GM23338 (cell line): ENCODE measurements at regions not wholly inside any gene's neighbourhood (a gene's known extent, or its start where the extent isn't known, plus 50 kb on each side); places are given as distances from the start of the nearest gene placed in this dataset.

Source experiments
- CREB1 ChIP-seq: fragments of 250-450 bp; sonication (Bioruptor Pico); IDR thresholded peaks from 2 replicates; pipeline ENCODE4 v1.5.0; 2020; ENCODE audit warnings: low read depth, mild to moderate bottlenecking, moderate library complexity
- CTCF ChIP-seq, 2 experiments: fragments of 200-600 bp in 1 of 2; sonication (generic) in 1 of 2; conservative IDR thresholded peaks; 2 replicates each; pipeline versions ENCODE4 v1.5.1 to v1.6.1; 2016 to 2017; ENCODE audit warnings: antibody characterized with exemption in 2 of 2, low read depth in 2 of 2, mild to moderate bottlenecking in 2 of 2, moderate library complexity in 1 of 2
- ETS1 ChIP-seq: IDR thresholded peaks from 2 replicates; pipeline ENCODE4 v1.6.1; 2016; ENCODE audit warnings: antibody characterized with exemption
- EZH2phosphoT487 ChIP-seq: fragments of 200-600 bp; sonication (generic); IDR thresholded peaks from one replicate; pipeline ENCODE4 v1.8.1; 2018; ENCODE audit warnings: antibody characterized with exemption; ENCODE audit not compliant: unreplicated experiment
- JUNB ChIP-seq: IDR thresholded peaks from one replicate; pipeline ENCODE4 v1.6.1; 2016; ENCODE audit warnings: antibody characterized with exemption; ENCODE audit not compliant: unreplicated experiment
- NANOG ChIP-seq: IDR thresholded peaks from 2 replicates; pipeline ENCODE4 v1.6.1; 2016; ENCODE audit warnings: antibody characterized with exemption, borderline replicate concordance
- POLR2AphosphoS5 ChIP-seq: IDR thresholded peaks from 2 replicates; pipeline ENCODE4 v1.6.1; 2016; ENCODE audit warnings: antibody characterized with exemption, low read depth
- STAT1 ChIP-seq: IDR thresholded peaks from one replicate; pipeline ENCODE4 v1.6.1; 2016; ENCODE audit warnings: antibody characterized with exemption; ENCODE audit not compliant: unreplicated experiment
- ZNF114 ChIP-seq: fragments of 250-450 bp; sonication (Bioruptor Pico); IDR thresholded peaks from 2 replicates; pipeline ENCODE4 v1.5.0; 2020; ENCODE audit warnings: mild to moderate bottlenecking, moderate library complexity
- TF ChIP-seq, protein P1 (sequence below): fragments of 250-450 bp; sonication (Bioruptor Pico); IDR thresholded peaks from 2 replicates; pipeline ENCODE4 v1.5.0; 2020; ENCODE audit warnings: mild to moderate bottlenecking, moderate library complexity

DNA sequence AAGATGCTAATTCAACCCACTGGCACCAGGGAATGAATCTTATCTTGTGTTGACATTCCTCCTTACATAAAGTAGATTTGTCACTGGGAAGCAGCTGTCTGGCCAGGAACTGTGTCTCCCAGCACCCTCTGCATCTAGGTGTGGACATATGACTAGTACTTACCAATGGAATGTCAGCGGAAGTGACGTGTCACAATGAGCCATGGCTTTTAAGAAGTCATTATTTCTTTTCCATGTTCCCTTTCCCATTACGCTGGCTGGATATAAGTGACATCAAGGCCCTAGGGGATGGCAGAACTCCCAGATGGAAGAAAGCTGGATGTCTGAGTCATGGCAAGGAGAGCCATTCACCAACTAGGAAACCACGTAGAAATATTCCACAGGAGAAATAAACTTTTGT, 84.7 kb upstream of the MAST4 start (continued):
- TF ChIP-seq, protein P1, sequence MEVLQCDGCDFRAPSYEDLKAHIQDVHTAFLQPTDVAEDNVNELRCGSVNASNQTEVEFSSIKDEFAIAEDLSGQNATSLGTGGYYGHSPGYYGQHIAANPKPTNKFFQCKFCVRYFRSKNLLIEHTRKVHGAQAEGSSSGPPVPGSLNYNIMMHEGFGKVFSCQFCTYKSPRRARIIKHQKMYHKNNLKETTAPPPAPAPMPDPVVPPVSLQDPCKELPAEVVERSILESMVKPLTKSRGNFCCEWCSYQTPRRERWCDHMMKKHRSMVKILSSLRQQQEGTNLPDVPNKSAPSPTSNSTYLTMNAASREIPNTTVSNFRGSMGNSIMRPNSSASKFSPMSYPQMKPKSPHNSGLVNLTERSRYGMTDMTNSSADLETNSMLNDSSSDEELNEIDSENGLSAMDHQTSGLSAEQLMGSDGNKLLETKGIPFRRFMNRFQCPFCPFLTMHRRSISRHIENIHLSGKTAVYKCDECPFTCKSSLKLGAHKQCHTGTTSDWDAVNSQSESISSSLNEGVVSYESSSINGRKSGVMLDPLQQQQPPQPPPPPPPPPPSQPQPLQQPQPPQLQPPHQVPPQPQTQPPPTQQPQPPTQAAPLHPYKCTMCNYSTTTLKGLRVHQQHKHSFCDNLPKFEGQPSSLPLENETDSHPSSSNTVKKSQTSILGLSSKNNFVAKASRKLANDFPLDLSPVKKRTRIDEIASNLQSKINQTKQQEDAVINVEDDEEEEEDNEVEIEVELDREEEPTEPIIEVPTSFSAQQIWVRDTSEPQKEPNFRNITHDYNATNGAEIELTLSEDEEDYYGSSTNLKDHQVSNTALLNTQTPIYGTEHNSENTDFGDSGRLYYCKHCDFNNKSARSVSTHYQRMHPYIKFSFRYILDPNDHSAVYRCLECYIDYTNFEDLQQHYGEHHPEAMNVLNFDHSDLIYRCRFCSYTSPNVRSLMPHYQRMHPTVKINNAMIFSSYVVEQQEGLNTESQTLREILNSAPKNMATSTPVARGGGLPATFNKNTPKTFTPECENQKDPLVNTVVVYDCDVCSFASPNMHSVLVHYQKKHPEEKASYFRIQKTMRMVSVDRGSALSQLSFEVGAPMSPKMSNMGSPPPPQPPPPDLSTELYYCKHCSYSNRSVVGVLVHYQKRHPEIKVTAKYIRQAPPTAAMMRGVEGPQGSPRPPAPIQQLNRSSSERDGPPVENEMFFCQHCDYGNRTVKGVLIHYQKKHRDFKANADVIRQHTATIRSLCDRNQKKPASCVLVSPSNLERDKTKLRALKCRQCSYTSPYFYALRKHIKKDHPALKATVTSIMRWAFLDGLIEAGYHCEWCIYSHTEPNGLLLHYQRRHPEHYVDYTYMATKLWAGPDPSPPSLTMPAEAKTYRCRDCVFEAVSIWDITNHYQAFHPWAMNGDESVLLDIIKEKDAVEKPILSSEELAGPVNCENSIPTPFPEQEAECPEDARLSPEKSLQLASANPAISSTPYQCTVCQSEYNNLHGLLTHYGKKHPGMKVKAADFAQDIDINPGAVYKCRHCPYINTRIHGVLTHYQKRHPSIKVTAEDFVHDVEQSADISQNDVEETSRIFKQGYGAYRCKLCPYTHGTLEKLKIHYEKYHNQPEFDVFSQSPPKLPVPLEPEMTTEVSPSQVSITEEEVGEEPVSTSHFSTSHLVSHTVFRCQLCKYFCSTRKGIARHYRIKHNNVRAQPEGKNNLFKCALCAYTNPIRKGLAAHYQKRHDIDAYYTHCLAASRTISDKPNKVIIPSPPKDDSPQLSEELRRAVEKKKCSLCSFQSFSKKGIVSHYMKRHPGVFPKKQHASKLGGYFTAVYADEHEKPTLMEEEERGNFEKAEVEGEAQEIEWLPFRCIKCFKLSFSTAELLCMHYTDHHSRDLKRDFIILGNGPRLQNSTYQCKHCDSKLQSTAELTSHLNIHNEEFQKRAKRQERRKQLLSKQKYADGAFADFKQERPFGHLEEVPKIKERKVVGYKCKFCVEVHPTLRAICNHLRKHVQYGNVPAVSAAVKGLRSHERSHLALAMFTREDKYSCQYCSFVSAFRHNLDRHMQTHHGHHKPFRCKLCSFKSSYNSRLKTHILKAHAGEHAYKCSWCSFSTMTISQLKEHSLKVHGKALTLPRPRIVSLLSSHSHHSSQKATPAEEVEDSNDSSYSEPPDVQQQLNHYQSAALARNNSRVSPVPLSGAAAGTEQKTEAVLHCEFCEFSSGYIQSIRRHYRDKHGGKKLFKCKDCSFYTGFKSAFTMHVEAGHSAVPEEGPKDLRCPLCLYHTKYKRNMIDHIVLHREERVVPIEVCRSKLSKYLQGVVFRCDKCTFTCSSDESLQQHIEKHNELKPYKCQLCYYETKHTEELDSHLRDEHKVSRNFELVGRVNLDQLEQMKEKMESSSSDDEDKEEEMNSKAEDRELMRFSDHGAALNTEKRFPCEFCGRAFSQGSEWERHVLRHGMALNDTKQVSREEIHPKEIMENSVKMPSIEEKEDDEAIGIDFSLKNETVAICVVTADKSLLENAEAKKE (CRISPR knock-in tag): no peak
- TF ChIP-seq JUNB (no peak), STAT1 (no peak), NANOG (no peak), EZH2phosphoT487 (no peak), CREB1 (CRISPR knock-in tag) (no peak), ZNF114 (CRISPR knock-in tag) (no peak), POLR2AphosphoS5 (no peak), ETS1 (no peak), CTCF (conservative IDR thresholded peaks at IDR 0.05; ENCODE audit: low read depth in 2 of 2) (no peak)
